H9 (cell line): ENCODE measurements at regions not wholly inside any gene's neighbourhood (a gene's known extent, or its start where the extent isn't known, plus 50 kb on each side); places are given as distances from the start of the nearest gene placed in this dataset.

Source experiments
- DNase-seq: peaks from one replicate; pipeline ENCODE4 v3.0.0-alpha.2; 2017
- H2AFZ ChIP-seq: one replicate; pipeline ENCODE4 v1.6.1; 2013; ENCODE audit warnings: mild to moderate bottlenecking, low read length, control low read depth, moderate library complexity
- H2AK5ac ChIP-seq: 2 replicates; pipeline ENCODE4 v1.6.1; 2013; ENCODE audit warnings: low read length, control low read depth, mixed read lengths; ENCODE audit not compliant: insufficient read length
- H2BK120ac ChIP-seq: one replicate; pipeline ENCODE4 v1.6.1; 2013; ENCODE audit warnings: low read depth, mild to moderate bottlenecking, low read length, control low read depth, inconsistent platforms; ENCODE audit not compliant: poor library complexity, severe bottlenecking
- H2BK12ac ChIP-seq: 2 replicates; pipeline ENCODE4 v1.6.1; 2013; ENCODE audit warnings: low read length, control low read depth, mixed read lengths, low read depth; ENCODE audit not compliant: insufficient read length
- H2BK15ac ChIP-seq: 2 replicates; pipeline ENCODE4 v1.6.1; 2013; ENCODE audit warnings: low read depth, low read length, control low read depth
- H2BK20ac ChIP-seq: one replicate; pipeline ENCODE4 v1.6.1; 2013; ENCODE audit warnings: low read depth, mild to moderate bottlenecking, low read length, control low read depth, inconsistent platforms; ENCODE audit not compliant: poor library complexity, severe bottlenecking
- H2BK5ac ChIP-seq: 2 replicates; pipeline ENCODE4 v1.6.1; 2013; ENCODE audit warnings: low read length, control low read depth, mixed read lengths; ENCODE audit not compliant: insufficient read length
- H3K14ac ChIP-seq: 2 replicates; pipeline ENCODE4 v1.6.1; 2013; ENCODE audit warnings: low read length, control low read depth; ENCODE audit not compliant: insufficient read depth
- H3K18ac ChIP-seq: 2 replicates; pipeline ENCODE4 v1.6.1; 2013; ENCODE audit warnings: low read depth, mild to moderate bottlenecking, mixed read lengths, low read length, control low read depth; ENCODE audit not compliant: insufficient read length
- H3K23ac ChIP-seq: 2 replicates; pipeline ENCODE4 v1.6.1; 2013; ENCODE audit warnings: low read length, control low read depth, mixed read lengths, low read depth; ENCODE audit not compliant: insufficient read length
- H3K23me2 ChIP-seq: 2 replicates; pipeline ENCODE4 v1.6.1; 2013; ENCODE audit warnings: low read depth, mild to moderate bottlenecking, mixed read lengths, low read length, control low read depth; ENCODE audit not compliant: insufficient read length, poor library complexity, severe bottlenecking
- H3K27ac ChIP-seq: 2 replicates; pipeline ENCODE4 v1.5.1; 2013; ENCODE audit warnings: low read length, control low read depth, mixed read lengths, low read depth; ENCODE audit not compliant: insufficient read length
- H3K27me3 ChIP-seq: 2 replicates; pipeline ENCODE4 v1.6.1; 2013; ENCODE audit warnings: low read length, control low read depth, inconsistent platforms; ENCODE audit not compliant: insufficient read depth
- H3K4ac ChIP-seq: 2 replicates; pipeline ENCODE4 v1.6.1; 2013; ENCODE audit warnings: low read depth, mild to moderate bottlenecking, control low read depth, inconsistent platforms, low read length, moderate library complexity
- H3K4me1 ChIP-seq: 2 replicates; pipeline ENCODE4 v1.6.1; 2013; ENCODE audit warnings: low read length, control low read depth, inconsistent platforms; ENCODE audit not compliant: insufficient read depth
- H3K4me2 ChIP-seq: 2 replicates; pipeline ENCODE4 v1.6.1; 2013; ENCODE audit warnings: low read length, control low read depth, mixed read lengths; ENCODE audit not compliant: insufficient read length, insufficient read depth
- H3K56ac ChIP-seq: 2 replicates; pipeline ENCODE4 v1.6.1; 2013; ENCODE audit warnings: low read depth, mild to moderate bottlenecking, mixed read lengths, low read length, control low read depth; ENCODE audit not compliant: insufficient read length
- H3K79me1 ChIP-seq: 2 replicates; pipeline ENCODE4 v1.6.1; 2013; ENCODE audit warnings: low read depth, mild to moderate bottlenecking, moderate library complexity, low read length, control low read depth, inconsistent platforms; ENCODE audit not compliant: insufficient read depth, poor library complexity, severe bottlenecking
- H3K79me2 ChIP-seq: 2 replicates; pipeline ENCODE4 v1.6.1; 2013; ENCODE audit warnings: low read length, control low read depth, inconsistent platforms; ENCODE audit not compliant: insufficient read depth
- H3K9ac ChIP-seq: 2 replicates; pipeline ENCODE4 v1.6.1; 2013; ENCODE audit warnings: low read length, control low read depth, mixed read lengths; ENCODE audit not compliant: insufficient read length; ENCODE audit errors: extremely low read depth
- H3K9me3 ChIP-seq: one replicate; pipeline ENCODE4 v1.6.1; 2013; ENCODE audit warnings: low read depth, low read length, inconsistent platforms; ENCODE audit not compliant: control insufficient read depth
- H3T11ph ChIP-seq: one replicate; pipeline ENCODE4 v1.6.1; 2013; ENCODE audit warnings: mild to moderate bottlenecking, low read length, control low read depth, inconsistent platforms
- H4K20me1 ChIP-seq: one replicate; pipeline ENCODE4 v1.6.1; 2013; ENCODE audit not compliant: control insufficient read depth, insufficient read length, insufficient read depth
- H4K5ac ChIP-seq: 2 replicates; pipeline ENCODE4 v1.6.1; 2013; ENCODE audit warnings: low read depth, mild to moderate bottlenecking, mixed read lengths, low read length, control low read depth; ENCODE audit not compliant: insufficient read length
- H4K8ac ChIP-seq: replicated peaks from 2 replicates; pipeline ENCODE4 v1.6.1; 2013; ENCODE audit warnings: low read length, control low read depth, mixed read lengths, low read depth; ENCODE audit not compliant: insufficient read length
- H4K91ac ChIP-seq: 2 replicates; pipeline ENCODE4 v1.6.1; 2013; ENCODE audit warnings: low read depth, mild to moderate bottlenecking, moderate library complexity, mixed read lengths, low read length, control low read depth; ENCODE audit not compliant: insufficient read length
- H3K27ac Mint-ChIP-seq, 3 experiments: 2 replicates in 2 of 3; 3 replicates in 1 of 3; pipeline ENCODE4 v1.8.0; 2020 to 2021; ENCODE audit warnings: mixed read lengths in 3 of 3, mild to moderate bottlenecking in 1 of 3, moderate library complexity in 1 of 3
- H3K27me3 Mint-ChIP-seq: 2 replicates; pipeline ENCODE4 v1.8.0; 2021; ENCODE audit warnings: low read depth, mild to moderate bottlenecking, moderate library complexity, mixed read lengths
- H3K36me3 Mint-ChIP-seq, 3 experiments: 2 replicates in 2 of 3; 3 replicates in 1 of 3; pipeline ENCODE4 v1.8.0; 2020 to 2021; ENCODE audit warnings: low read depth in 3 of 3, mixed read lengths in 3 of 3; ENCODE audit not compliant: insufficient read depth in 1 of 3
- H3K4me1 Mint-ChIP-seq, 2 experiments: 2 replicates each; pipeline ENCODE4 v1.8.0; 2020; ENCODE audit warnings: mixed read lengths in 2 of 2
- H3K4me3 Mint-ChIP-seq, 2 experiments: 2 replicates in 1 of 2; 3 replicates in 1 of 2; pipeline ENCODE4 v1.8.0; 2020 to 2021; ENCODE audit warnings: mild to moderate bottlenecking in 2 of 2, mixed read lengths in 2 of 2, moderate library complexity in 1 of 2
- H3K9me3 Mint-ChIP-seq, 2 experiments: 2 replicates in 1 of 2; 3 replicates in 1 of 2; pipeline ENCODE4 v1.8.0; 2020; ENCODE audit warnings: mild to moderate bottlenecking in 2 of 2, mixed read lengths in 2 of 2, moderate library complexity in 1 of 2
- WGBS: extraction: QIAGEN DNeasy Blood & Tissue Kit; methylation state at CpG from one replicate; pipeline ENCODE4 v1.1.7; 2013; ENCODE audit warnings: missing lambda C conversion rate, low lambda C conversion rate, mixed read lengths; ENCODE audit not compliant: insufficient read length; ENCODE audit errors: extremely low coverage; 5-methylcytosine and 5-hydroxymethylcytosine counted together
- TF ChIP-seq, protein P1 (sequence below): fragments of 200-600 bp; sonication (generic); conservative IDR thresholded peaks from 3 replicates; pipeline ENCODE4 v1.8.0; 2021; ENCODE audit warnings: antibody characterized with exemption, mild to moderate bottlenecking

DNA sequence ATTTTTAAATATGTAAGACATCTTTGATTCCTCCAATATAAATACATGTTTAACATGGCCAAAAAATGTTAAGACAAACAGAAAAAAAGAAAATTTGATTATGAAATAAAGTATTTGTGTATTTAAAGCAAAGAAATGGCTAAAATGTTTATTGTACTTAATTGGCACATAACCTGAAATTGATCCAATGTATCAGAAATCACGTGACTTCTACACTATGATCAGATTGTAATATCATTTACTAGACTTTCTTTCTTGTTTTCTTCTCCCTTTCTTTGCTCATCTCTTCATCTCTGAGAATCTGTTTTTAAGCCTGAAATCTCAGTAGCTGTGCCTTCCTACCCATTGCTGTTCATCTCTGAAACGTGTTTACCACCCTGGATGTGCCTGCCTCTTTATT lies 420.3 kb downstream of the RSL24D1 start:
- Mint-ChIP-seq H3K27me3 (no peaks in the 10 kb centered on the region), H3K36me3 (peaks cover under 1 to 10% (median 2%) of the 10 kb centered on the region in 3 experiments; a peak in 3 of 7 replicates), H3K27ac (0 out of 7 replicates have a peak overlapping the region, but pooled peaks of 1 of the 3 experiments have one; percentile 4), H3K9me3 (peaks cover 8 to 9% of the 10 kb centered on the region in 2 experiments), H3K4me3 (no peak overlapping the region), H3K4me1 (peaks cover 17 to 23% of the 10 kb centered on the region in 2 experiments)
- no peak overlapping the region for H2BK12ac ChIP-seq
- H4K8ac ChIP-seq: no peak overlapping the region
- H3K14ac ChIP-seq: no peak overlapping the region
- H2BK15ac ChIP-seq: no peak overlapping the region
- H3K18ac ChIP-seq: no peak overlapping the region
- H3T11ph ChIP-seq: no peak overlapping the region
- TF ChIP-seq, protein P1, sequence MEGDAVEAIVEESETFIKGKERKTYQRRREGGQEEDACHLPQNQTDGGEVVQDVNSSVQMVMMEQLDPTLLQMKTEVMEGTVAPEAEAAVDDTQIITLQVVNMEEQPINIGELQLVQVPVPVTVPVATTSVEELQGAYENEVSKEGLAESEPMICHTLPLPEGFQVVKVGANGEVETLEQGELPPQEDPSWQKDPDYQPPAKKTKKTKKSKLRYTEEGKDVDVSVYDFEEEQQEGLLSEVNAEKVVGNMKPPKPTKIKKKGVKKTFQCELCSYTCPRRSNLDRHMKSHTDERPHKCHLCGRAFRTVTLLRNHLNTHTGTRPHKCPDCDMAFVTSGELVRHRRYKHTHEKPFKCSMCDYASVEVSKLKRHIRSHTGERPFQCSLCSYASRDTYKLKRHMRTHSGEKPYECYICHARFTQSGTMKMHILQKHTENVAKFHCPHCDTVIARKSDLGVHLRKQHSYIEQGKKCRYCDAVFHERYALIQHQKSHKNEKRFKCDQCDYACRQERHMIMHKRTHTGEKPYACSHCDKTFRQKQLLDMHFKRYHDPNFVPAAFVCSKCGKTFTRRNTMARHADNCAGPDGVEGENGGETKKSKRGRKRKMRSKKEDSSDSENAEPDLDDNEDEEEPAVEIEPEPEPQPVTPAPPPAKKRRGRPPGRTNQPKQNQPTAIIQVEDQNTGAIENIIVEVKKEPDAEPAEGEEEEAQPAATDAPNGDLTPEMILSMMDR: no peak
- DNase-seq: no peak
- H2BK20ac ChIP-seq: no peak overlapping the region
- H3K23ac ChIP-seq: no peak overlapping the region
- no peaks in the 10 kb centered on the region for H3K79me1 ChIP-seq
- no peak overlapping the region for H4K5ac ChIP-seq
- no peak overlapping the region for H3K27ac ChIP-seq
- H4K91ac ChIP-seq: no peak overlapping the region
- H3K4me2 ChIP-seq: no peak overlapping the region
- H3K9me3 ChIP-seq: no peaks in the 10 kb centered on the region
- no peak overlapping the region for H2BK120ac ChIP-seq
- H4K20me1 ChIP-seq: no peaks in the 10 kb centered on the region
- H2BK5ac ChIP-seq: no peak overlapping the region
- H2AK5ac ChIP-seq: no peak overlapping the region
- H3K4me1 ChIP-seq: no peaks in the 10 kb centered on the region
- no peaks in the 10 kb centered on the region for H3K79me2 ChIP-seq
- H2AFZ ChIP-seq: no peak overlapping the region
- H3K56ac ChIP-seq: no peak overlapping the region
- H3K27me3 ChIP-seq: no peaks in the 10 kb centered on the region
- H3K4ac ChIP-seq: no peak overlapping the region
- H3K9ac ChIP-seq: no peak overlapping the region
- WGBS: no CpG with 5 or more reads among the region's 2 CpGs
- no peaks in the 10 kb centered on the region for H3K23me2 ChIP-seq
